Neutrophil (primary cell): ENCODE measurements at regions not wholly inside any gene's neighbourhood (a gene's known extent, or its start where the extent isn't known, plus 50 kb on each side); places are given as distances from the start of the nearest gene placed in this dataset.
"Not testable (repeated sequence)": the region's sequence is repeated elsewhere in the genome, so short reads cannot be mapped to it uniquely, and the experiment has no call there.

ENCODE experiments used
- H3K27ac ChIP-seq: fragments of 200-600 bp; sonication (generic); 2 replicates; pipeline ENCODE4 v1.5.1; 2016; ENCODE audit warnings: mild to moderate bottlenecking, moderate library complexity
- H3K27me3 ChIP-seq: fragments of 200-600 bp; sonication (generic); 2 replicates; pipeline ENCODE4 v1.6.0; 2016; ENCODE audit warnings: mild to moderate bottlenecking
- H3K36me3 ChIP-seq: fragments of 200-600 bp; sonication (generic); 2 replicates; pipeline ENCODE4 v1.5.1; 2017
- H3K4me1 ChIP-seq, 2 experiments: fragments of 200-600 bp in 1 of 2; sonication (generic) in 1 of 2; 1 replicate in 1 of 2; 2 replicates in 1 of 2; pipeline versions ENCODE4 v1.5.1 to v1.6.1; 2013 to 2016; ENCODE audit warnings: low read depth in 1 of 2, low read length in 1 of 2, mild to moderate bottlenecking in 1 of 2, moderate library complexity in 1 of 2; ENCODE audit not compliant: control insufficient read depth in 1 of 2, insufficient read depth in 1 of 2
- H3K4me3 ChIP-seq, 2 experiments: fragments of 200-600 bp in 1 of 2; sonication (generic) in 1 of 2; 1 replicate in 1 of 2; 2 replicates in 1 of 2; pipeline ENCODE4 v1.5.1; 2013 to 2016; ENCODE audit warnings: low read depth in 1 of 2, low read length in 1 of 2, mild to moderate bottlenecking in 1 of 2, moderate library complexity in 1 of 2
- H3K9me3 ChIP-seq: fragments of 200-600 bp; sonication (generic); 2 replicates; pipeline ENCODE4 v1.5.1; 2016
- TF ChIP-seq, protein P1 (sequence below): fragments of 200-600 bp; sonication (generic); IDR thresholded peaks from 2 replicates; pipeline ENCODE4 v1.5.1; 2016; ENCODE audit warnings: antibody characterized with exemption

DNA sequence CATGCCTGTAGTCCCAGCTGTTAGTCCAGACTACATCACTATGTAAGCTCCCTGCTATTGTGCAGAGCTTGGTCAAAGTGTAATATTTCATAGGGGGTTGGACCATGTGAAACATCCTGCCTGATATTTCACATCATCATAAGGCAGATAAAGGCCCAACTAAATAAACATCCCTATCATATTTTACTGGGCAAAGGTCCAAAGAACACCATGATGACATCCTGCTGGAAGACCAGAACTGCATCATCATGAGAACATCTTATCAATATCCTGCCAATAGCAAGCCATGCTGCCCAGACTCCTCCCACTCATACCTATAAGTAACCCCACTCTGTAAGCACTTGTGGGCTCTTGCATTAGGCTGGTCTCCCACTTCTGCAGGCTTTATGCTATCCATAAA, 88.6 kb downstream of the EIF1AY start:
- no peak overlapping the region for H3K27ac ChIP-seq
- no peaks in the 10 kb centered on the region for H3K36me3 ChIP-seq
- peaks cover 0 to 21% of the 10 kb centered on the region in 2 experiments for H3K4me1 ChIP-seq
- H3K4me3 ChIP-seq: no peak overlapping the region
- H3K9me3 ChIP-seq: no peaks in the 10 kb centered on the region
- TF ChIP-seq, protein P1, sequence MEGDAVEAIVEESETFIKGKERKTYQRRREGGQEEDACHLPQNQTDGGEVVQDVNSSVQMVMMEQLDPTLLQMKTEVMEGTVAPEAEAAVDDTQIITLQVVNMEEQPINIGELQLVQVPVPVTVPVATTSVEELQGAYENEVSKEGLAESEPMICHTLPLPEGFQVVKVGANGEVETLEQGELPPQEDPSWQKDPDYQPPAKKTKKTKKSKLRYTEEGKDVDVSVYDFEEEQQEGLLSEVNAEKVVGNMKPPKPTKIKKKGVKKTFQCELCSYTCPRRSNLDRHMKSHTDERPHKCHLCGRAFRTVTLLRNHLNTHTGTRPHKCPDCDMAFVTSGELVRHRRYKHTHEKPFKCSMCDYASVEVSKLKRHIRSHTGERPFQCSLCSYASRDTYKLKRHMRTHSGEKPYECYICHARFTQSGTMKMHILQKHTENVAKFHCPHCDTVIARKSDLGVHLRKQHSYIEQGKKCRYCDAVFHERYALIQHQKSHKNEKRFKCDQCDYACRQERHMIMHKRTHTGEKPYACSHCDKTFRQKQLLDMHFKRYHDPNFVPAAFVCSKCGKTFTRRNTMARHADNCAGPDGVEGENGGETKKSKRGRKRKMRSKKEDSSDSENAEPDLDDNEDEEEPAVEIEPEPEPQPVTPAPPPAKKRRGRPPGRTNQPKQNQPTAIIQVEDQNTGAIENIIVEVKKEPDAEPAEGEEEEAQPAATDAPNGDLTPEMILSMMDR: no peak
- no peaks in the 10 kb centered on the region for H3K27me3 ChIP-seq

DNA sequence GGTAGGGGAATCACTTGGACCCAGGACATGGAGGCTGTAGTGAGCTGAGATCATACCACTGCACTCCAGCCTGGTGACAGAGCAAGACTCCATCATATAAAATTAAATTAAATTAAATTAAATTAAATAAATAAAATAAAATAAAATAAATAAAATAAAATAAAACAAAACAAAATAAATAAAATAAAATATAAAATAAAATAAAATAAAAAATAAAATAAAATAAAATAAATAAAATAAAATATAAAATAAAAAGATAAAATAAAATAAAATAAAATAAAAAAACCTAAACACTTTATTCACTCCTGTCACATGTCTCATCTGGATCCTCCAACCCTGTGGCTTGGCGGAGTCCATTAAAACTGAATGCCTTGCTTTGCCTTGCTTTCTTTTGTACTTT, 89.8 kb downstream of the EIF1AY start:
- not testable (repeated sequence) for H3K27me3 ChIP-seq, H3K4me3 ChIP-seq, H3K9me3 ChIP-seq, H3K27ac ChIP-seq, H3K36me3 ChIP-seq
- peaks cover 0 to 22% of the 10 kb centered on the region in 2 experiments for H3K4me1 ChIP-seq

DNA sequence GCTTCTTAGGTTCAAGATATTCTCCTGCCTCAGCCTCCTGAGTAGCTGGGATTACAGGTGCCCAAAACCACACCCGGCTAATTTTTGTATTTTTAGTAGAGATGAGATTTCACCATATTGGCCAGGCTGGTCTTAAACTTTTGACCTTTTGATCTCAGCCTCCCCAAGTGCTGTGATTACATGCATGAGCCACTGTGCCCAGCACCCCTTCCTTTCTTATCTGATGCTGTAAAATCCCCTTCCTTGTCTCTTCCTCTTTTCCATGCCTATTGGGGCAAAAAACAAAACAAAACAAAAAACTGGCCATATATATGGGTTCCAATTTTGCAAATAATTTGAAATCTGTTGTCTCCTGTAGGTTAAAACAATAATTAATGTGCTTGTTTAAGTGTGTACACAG, 74.0 kb upstream of the RPS4Y2 start:
- Histone ChIP-seq H3K36me3 (no peaks in the 10 kb centered on the region), H3K4me1 (no peaks in the 10 kb centered on the region), H3K27ac (no peak overlapping the region), H3K4me3 (no peak overlapping the region), H3K27me3 (no peaks in the 10 kb centered on the region), H3K9me3 (no peaks in the 10 kb centered on the region)
- TF ChIP-seq, protein P1: no peak

DNA sequence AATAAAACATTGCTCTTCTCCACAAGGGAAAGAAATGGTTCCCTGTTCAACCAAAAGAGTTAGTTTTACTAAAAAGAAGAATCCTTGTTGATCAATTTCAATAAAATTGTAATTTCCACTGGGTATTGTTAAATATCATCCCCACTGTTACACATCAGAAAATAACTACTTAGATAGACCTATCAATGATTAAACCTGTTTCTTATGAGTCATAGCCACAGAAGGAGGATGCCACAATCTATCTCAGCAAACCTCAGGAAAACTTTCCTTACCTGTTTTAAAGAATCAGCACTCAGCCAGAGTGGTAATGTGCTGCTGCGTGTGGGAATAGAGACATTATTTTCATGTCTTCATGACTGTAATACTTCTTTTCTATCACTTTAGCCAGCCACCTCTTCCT, 72.5 kb upstream of the RPS4Y2 start:
- no peaks in the 10 kb centered on the region for H3K9me3 ChIP-seq
- no peaks in the 10 kb centered on the region for H3K4me1 ChIP-seq
- no peak overlapping the region for H3K4me3 ChIP-seq
- no peaks in the 10 kb centered on the region for H3K27me3 ChIP-seq
- no peaks in the 10 kb centered on the region for H3K36me3 ChIP-seq
- TF ChIP-seq, protein P1: no peak
- no peak overlapping the region for H3K27ac ChIP-seq

DNA sequence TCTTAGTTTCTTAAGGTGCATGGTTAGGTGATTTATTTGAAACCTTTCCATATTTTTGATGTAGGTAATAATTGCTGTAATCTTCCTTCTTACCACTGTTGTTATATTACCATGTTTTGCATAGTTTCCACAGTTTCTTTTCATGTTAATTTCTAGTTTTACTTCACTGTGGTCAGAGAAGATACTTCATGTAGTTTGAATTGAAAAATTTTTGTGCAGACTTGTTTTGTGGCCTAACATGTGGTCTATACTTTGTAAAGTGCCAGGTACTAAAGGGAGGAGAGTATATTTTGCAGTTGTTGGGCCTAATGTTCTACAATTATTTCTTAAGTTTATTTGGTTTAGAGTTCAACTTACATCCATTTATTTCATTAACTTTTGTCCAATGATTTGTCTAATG, 69.2 kb upstream of the RPS4Y2 start:
- H3K4me3 ChIP-seq: no peak overlapping the region
- H3K36me3 ChIP-seq: no peaks in the 10 kb centered on the region
- no peak overlapping the region for H3K27ac ChIP-seq
- no peaks in the 10 kb centered on the region for H3K9me3 ChIP-seq
- TF ChIP-seq, protein P1: no peak
- H3K27me3 ChIP-seq: no peaks in the 10 kb centered on the region
- no peaks in the 10 kb centered on the region for H3K4me1 ChIP-seq
